Esophagus squamous epithelium (tissue), 5 donors: ENCODE measurements at regions not wholly inside any gene's neighbourhood (a gene's known extent, or its start where the extent isn't known, plus 50 kb on each side); places are given as distances from the start of the nearest gene placed in this dataset.
A peak's percentile ranks its signal among the peaks of the same experiment; 100 is the strongest.

ENCODE experiments used
- DNase-seq: peaks from one replicate; lab custom pipeline; 2025; lab: John Stamatoyannopoulos, UW
- H3K27ac ChIP-seq, 4 donors: fragments of 200-600 bp; sonication (generic); one replicate each; pipeline ENCODE4 v1.5.1; 2016 to 2019; ENCODE audit warnings: mild to moderate bottlenecking in 1 of 4
- H3K27me3 ChIP-seq, 4 donors: fragments of 200-600 bp; sonication (generic); 1 replicate in 3 of 4; 2 replicates in 1 of 4; pipeline versions ENCODE4 v1.5.1 to v1.6.0; 2017 to 2021; ENCODE audit warnings: antibody characterized with exemption in 1 of 4
- H3K36me3 ChIP-seq, 3 donors: fragments of 200-600 bp; sonication (generic); one replicate each; pipeline ENCODE4 v1.5.1; 2016 to 2019
- H3K4me1 ChIP-seq, 3 donors: fragments of 200-600 bp; sonication (generic); one replicate each; pipeline ENCODE4 v1.5.1; 2017 to 2019
- H3K4me3 ChIP-seq, 4 donors: fragments of 200-600 bp; sonication (generic); 1 replicate in 3 of 4; 2 replicates in 1 of 4; pipeline ENCODE4 v1.5.1; 2016 to 2019; ENCODE audit warnings: mild to moderate bottlenecking in 2 of 4, moderate library complexity in 1 of 4
- H3K9me3 ChIP-seq, 3 donors: fragments of 200-600 bp; sonication (generic); one replicate each; pipeline ENCODE4 v1.5.1; 2016 to 2019
- CTCF ChIP-seq, 6 experiments: fragments of 450-650 bp in 4 of 6; fragments of 200-600 bp in 2 of 6; sonication (generic) in 2 of 6; IDR thresholded peaks; one replicate each; pipeline ENCODE4 v1.5.1; 2016 to 2019; ENCODE audit warnings: antibody characterized with exemption in 6 of 6, mild to moderate bottlenecking in 4 of 6, moderate library complexity in 4 of 6
- POLR2A ChIP-seq, 4 donors: fragments of 450-650 bp; IDR thresholded peaks; one replicate each; pipeline ENCODE4 v1.6.1; 2017; ENCODE audit warnings: antibody characterized with exemption in 4 of 4, mild to moderate bottlenecking in 4 of 4, moderate library complexity in 3 of 4
- WGBS, 2 donors: methylation state at CpG; one replicate each; pipeline ENCODE4 v1.1.5; 2018; 5-methylcytosine and 5-hydroxymethylcytosine counted together
- intact Hi-C: fragments of 100-400 bp; cut with DNase I; formaldehyde crosslinking; loops from one replicate; pipeline ENCODE4 v1.15.0; 2022
- donor health status: DM: yes; HTN: yes; CAD: no.

GRCh38 chr15:38085931-38086568 lies 151.6 kb downstream of the TMCO5A start:
- Histone ChIP-seq H3K27ac (peak overlapping the region in 2 of 4 donors; percentile 8 to 9), H3K27me3 (no peaks in the 10 kb centered on the region), H3K9me3 (no peaks in the 10 kb centered on the region), H3K4me3 (no peak overlapping the region), H3K4me1 (no peaks in the 10 kb centered on the region), H3K36me3 (no peaks in the 10 kb centered on the region)
- no peak for DNase-seq
- intact Hi-C loops: no loop called here
- TF ChIP-seq CTCF (IDR thresholded peaks at IDR 0.05): no peak
- no peak for TF ChIP-seq POLR2A (IDR thresholded peaks at IDR 0.05)
- WGBS, 2 donors: 33 to 67% methylated on average over 1 of the region's 1 CpG

- 78 to 100% methylated on average over 2 of the region's 2 CpGs for WGBS, 2 donors
- no peaks in the 10 kb centered on the region for H3K4me1 ChIP-seq
- no peak for DNase-seq
- TF ChIP-seq CTCF (IDR thresholded peaks at IDR 0.05) (no peak), POLR2A (IDR thresholded peaks at IDR 0.05) (no peak)
- intact Hi-C loops: no loop called here
- H3K4me3 ChIP-seq: no peak overlapping the region
- no peaks in the 10 kb centered on the region for H3K9me3 ChIP-seq
- H3K27me3 ChIP-seq: no peaks in the 10 kb centered on the region
- no peaks in the 10 kb centered on the region for H3K36me3 ChIP-seq
- no peak overlapping the region for H3K27ac ChIP-seq
Measured at GRCh38 chr15:38086611-38087010, 152.2 kb downstream of the TMCO5A start.

GRCh38 chr15:38088971-38089370 lies 154.5 kb downstream of the TMCO5A start:
- no peak for DNase-seq
- no peaks in the 10 kb centered on the region for H3K9me3 ChIP-seq
- no peaks in the 10 kb centered on the region for H3K4me1 ChIP-seq
- no peaks in the 10 kb centered on the region for H3K36me3 ChIP-seq
- intact Hi-C loops: no loop called here
- no peak for TF ChIP-seq CTCF (IDR thresholded peaks at IDR 0.05)
- TF ChIP-seq POLR2A (IDR thresholded peaks at IDR 0.05): no peak
- H3K27ac ChIP-seq: no peak overlapping the region
- 62 to 67% methylated on average over 1 of the region's 1 CpG for WGBS, 2 donors
- no peak overlapping the region for H3K4me3 ChIP-seq
- no peaks in the 10 kb centered on the region for H3K27me3 ChIP-seq

- Histone ChIP-seq H3K36me3 (no peaks in the 10 kb centered on the region), H3K27me3 (no peaks in the 10 kb centered on the region), H3K4me1 (no peaks in the 10 kb centered on the region), H3K27ac (peak overlapping the region in 1 of 4 donors; percentile 33), H3K9me3 (no peaks in the 10 kb centered on the region), H3K4me3 (no peak overlapping the region)
- no peak for DNase-seq
- WGBS, 2 donors: 67 to 83% methylated on average over 4 of the region's 4 CpGs
- TF ChIP-seq POLR2A (IDR thresholded peaks at IDR 0.05): no peak
- TF ChIP-seq CTCF (IDR thresholded peaks at IDR 0.05): no peak
- intact Hi-C loops: no loop called here
Measured at GRCh38 chr15:38090223-38090622, 155.8 kb downstream of the TMCO5A start.

GRCh38 chr15:38090678-38091077 lies 156.2 kb downstream of the TMCO5A start:
- TF ChIP-seq POLR2A (IDR thresholded peaks at IDR 0.05) (no peak), CTCF (IDR thresholded peaks at IDR 0.05) (no peak)
- no peak for DNase-seq
- Histone ChIP-seq H3K4me1 (no peaks in the 10 kb centered on the region), H3K36me3 (no peaks in the 10 kb centered on the region), H3K9me3 (no peaks in the 10 kb centered on the region), H3K4me3 (no peak overlapping the region), H3K27ac (peak overlapping the region in 2 of 4 donors; percentile 6 to 33), H3K27me3 (no peaks in the 10 kb centered on the region)
- WGBS, 2 donors: 48 to 65% methylated on average over 3 of the region's 3 CpGs
- intact Hi-C loops: no loop called here
